K562 (cell line): ENCODE measurements at regions not wholly inside any gene's neighbourhood (a gene's known extent, or its start where the extent isn't known, plus 50 kb on each side); places are given as distances from the start of the nearest gene placed in this dataset.

Source experiments
- ATAC-seq: fragments of 200-7000 bp; cut with Tn5 transposase; 3 replicates; pipeline ENCODE4 v1.9.1; 2020; ENCODE audit warnings: moderate library complexity
- BruUV-seq: library from RNA; stranded (reverse); fragments of 400-500 nt; replicated peaks from 2 replicates; lab custom pipeline; 2021; lab: Mats Ljungman, UMichigan
- CTCF ChIA-PET: fragments of 300-600 bp; formaldehyde crosslinking; extraction: SDS; loops from one replicate; lab custom pipeline; 2021; ENCODE audit warnings: low intra/inter-chr PET ratio; lab: Yijun Ruan, JAX
- POLR2A ChIA-PET: fragments of 300-600, 350-650 bp; sonication (Branson Sonifier 250); formaldehyde crosslinking; extraction: SDS; loops from one replicate; lab custom pipeline; 2021; ENCODE audit warnings: antibody characterized with exemption, inconsistent platforms; lab: Yijun Ruan, JAX
- DNase-seq, 4 experiments: peaks; one replicate each; pipeline versions ENCODE4 v3.0.0 to v3.0.0-alpha.2; 2011 to 2018; ENCODE audit warnings: low spot score in 3 of 4, mixed read lengths in 3 of 4; ENCODE audit errors: extremely low read depth in 1 of 4
- FAIRE-seq: peaks from 2 replicates; lab custom pipeline; 2011; peaks lifted over from hg19 to GRCh38; lab: Jason Lieb, UNC
- H2AFZ ChIP-seq: 2 replicates; pipeline ENCODE4 v1.6.0; 2011; ENCODE audit warnings: low read depth, low read length, control low read depth, inconsistent platforms
- H3K27ac ChIP-seq: fragments of 200-600 bp; 3 replicates; pipeline ENCODE4 v1.8.0; 2011; ENCODE audit warnings: low read depth, mild to moderate bottlenecking, control low read depth, inconsistent platforms, low read length, moderate library complexity, mixed read lengths; ENCODE audit errors: extremely low read depth
- H3K27me3 ChIP-seq, 2 experiments: fragments of 300-600 bp in 1 of 2; 2 replicates in 1 of 2; 3 replicates in 1 of 2; pipeline versions ENCODE4 v1.6.0 to v1.8.0; 2011; ENCODE audit warnings: inconsistent platforms in 2 of 2, low read length in 2 of 2, mild to moderate bottlenecking in 1 of 2, mixed read lengths in 1 of 2, moderate library complexity in 1 of 2; ENCODE audit not compliant: control insufficient read depth in 2 of 2, insufficient read depth in 2 of 2
- H3K36me3 ChIP-seq: fragments of 300-600 bp; 3 replicates; pipeline ENCODE4 v1.8.0; 2011; ENCODE audit warnings: mild to moderate bottlenecking, low read length, inconsistent platforms; ENCODE audit not compliant: control insufficient read depth, insufficient read depth
- H3K4me1 ChIP-seq, 2 experiments: fragments of 200-600 bp in 1 of 2; replicated peaks in 1 of 2; 2 replicates in 1 of 2; 3 replicates in 1 of 2; pipeline versions ENCODE4 v1.5.1 to v1.8.0; 2011; ENCODE audit warnings: inconsistent platforms in 2 of 2, low read length in 2 of 2, mild to moderate bottlenecking in 1 of 2, mixed read lengths in 1 of 2, moderate library complexity in 1 of 2; ENCODE audit not compliant: control insufficient read depth in 2 of 2, insufficient read depth in 2 of 2
- H3K4me2 ChIP-seq: 2 replicates; pipeline ENCODE4 v1.6.1; 2011; ENCODE audit warnings: low read length, control low read depth, inconsistent platforms, mixed read lengths; ENCODE audit not compliant: insufficient read depth
- H3K4me3 ChIP-seq: fragments of 200-600 bp; sonication (generic), shearing (Covaris generic); 2 replicates; pipeline ENCODE4 v1.5.1; 2016; ENCODE audit warnings: control low read depth, inconsistent platforms
- H3K79me2 ChIP-seq: fragments of 200-600 bp; 3 replicates; pipeline ENCODE4 v1.8.0; 2011; ENCODE audit warnings: low read length, inconsistent platforms; ENCODE audit not compliant: control insufficient read depth, insufficient read depth
- H3K9ac ChIP-seq, 2 experiments: 2 replicates each; pipeline versions ENCODE4 v1.6.0 to v1.6.1; 2011; ENCODE audit warnings: low read depth in 2 of 2, low read length in 2 of 2, control low read depth in 1 of 2, inconsistent platforms in 1 of 2, mild to moderate bottlenecking in 1 of 2, mixed read lengths in 1 of 2; ENCODE audit not compliant: insufficient read depth in 1 of 2
- H3K9me1 ChIP-seq: one replicate; pipeline ENCODE4 v1.6.0; 2011; ENCODE audit warnings: inconsistent platforms, mild to moderate bottlenecking, low read length, moderate library complexity; ENCODE audit not compliant: control insufficient read depth, insufficient read depth
- H3K9me3 ChIP-seq: replicated peaks from 2 replicates; pipeline ENCODE4 v1.5.1; 2011; ENCODE audit warnings: low read depth, low read length, inconsistent platforms; ENCODE audit not compliant: control insufficient read depth, insufficient read depth
- H4K20me1 ChIP-seq: replicated peaks from 2 replicates; pipeline ENCODE4 v1.6.1; 2011; ENCODE audit warnings: low read length, inconsistent platforms, mixed read lengths; ENCODE audit not compliant: control insufficient read depth, insufficient read depth
- BRD9 ChIP-seq: fragments of 450-650 bp; IDR thresholded peaks from 2 replicates; pipeline ENCODE4 v1.6.1; 2018; ENCODE audit warnings: low read depth; ENCODE audit not compliant: partially characterized antibody
- DPF2 ChIP-seq: fragments of 450-650 bp; IDR thresholded peaks from 2 replicates; pipeline ENCODE4 v1.6.1; 2016
- HDAC8 ChIP-seq: fragments of 450-650 bp; IDR thresholded peaks from 2 replicates; pipeline ENCODE4 v1.6.1; 2016; ENCODE audit warnings: mild to moderate bottlenecking, missing genetic modification characterization, moderate library complexity, missing compliant biosample characterization
- ILF3 ChIP-seq: fragments of 450-650 bp; IDR thresholded peaks from 2 replicates; pipeline ENCODE4 v1.6.1; 2018; ENCODE audit warnings: antibody characterized with exemption, mild to moderate bottlenecking, moderate library complexity, borderline replicate concordance
- KLF1 ChIP-seq: fragments of 450-650 bp; IDR thresholded peaks from 2 replicates; pipeline ENCODE4 v1.6.1; 2016; ENCODE audit warnings: missing genetic modification characterization, missing compliant biosample characterization
- NCOA1 ChIP-seq: fragments of 450-650 bp; IDR thresholded peaks from 2 replicates; pipeline ENCODE4 v1.6.1; 2016; ENCODE audit warnings: low read depth
- PTRF ChIP-seq: fragments of 450-650 bp; IDR thresholded peaks from 2 replicates; pipeline ENCODE4 v1.6.1; 2016; ENCODE audit warnings: mild to moderate bottlenecking, missing genetic modification characterization, missing compliant biosample characterization
- XRCC3 ChIP-seq: fragments of 450-650 bp; IDR thresholded peaks from 2 replicates; pipeline ENCODE4 v1.6.1; 2017; ENCODE audit warnings: mild to moderate bottlenecking, moderate library complexity
- ZSCAN32 ChIP-seq: fragments of 450-650 bp; formaldehyde crosslinking; IDR thresholded peaks from 2 replicates; pipeline ENCODE4 v1.4.0; 2020; ENCODE audit warnings: mild to moderate bottlenecking, moderate library complexity
- in situ Hi-C: fragments of 300-500 bp; cut with MboI; formaldehyde crosslinking; loops from 4 replicates; pipeline ENCODE4 v1.15.0; 2018; ENCODE audit warnings: inconsistent platforms, mixed read lengths
- intact Hi-C: fragments of 100-400 bp; cut with micrococcal nuclease; formaldehyde crosslinking; loops from 2 replicates; pipeline ENCODE4 v1.14.2; 2022
- TF ChIP-seq, protein P1 (sequence below): sonication (generic); formaldehyde crosslinking; IDR thresholded peaks from 2 replicates; pipeline ENCODE4 v1.8.0; 2023; ENCODE audit warnings: missing genetic modification reagents, mild to moderate bottlenecking, borderline replicate concordance
- TF ChIP-seq, protein P2 (sequence below): fragments of 450-650 bp; formaldehyde crosslinking; conservative IDR thresholded peaks from 2 replicates; pipeline ENCODE4 v1.4.0; 2022; ENCODE audit warnings: mild to moderate bottlenecking, missing genetic modification characterization
- TF ChIP-seq, protein P3 (sequence below): fragments of 200-800 bp; sonication (Bioruptor generic); IDR thresholded peaks from 2 replicates; pipeline ENCODE4 v1.6.1; 2017; ENCODE audit warnings: missing genetic modification characterization, missing compliant biosample characterization
- TF ChIP-seq, protein P4 (sequence below): fragments of 450-650 bp; IDR thresholded peaks from 2 replicates; pipeline ENCODE4 v1.6.1; 2016; ENCODE audit warnings: antibody characterized with exemption

DNA sequence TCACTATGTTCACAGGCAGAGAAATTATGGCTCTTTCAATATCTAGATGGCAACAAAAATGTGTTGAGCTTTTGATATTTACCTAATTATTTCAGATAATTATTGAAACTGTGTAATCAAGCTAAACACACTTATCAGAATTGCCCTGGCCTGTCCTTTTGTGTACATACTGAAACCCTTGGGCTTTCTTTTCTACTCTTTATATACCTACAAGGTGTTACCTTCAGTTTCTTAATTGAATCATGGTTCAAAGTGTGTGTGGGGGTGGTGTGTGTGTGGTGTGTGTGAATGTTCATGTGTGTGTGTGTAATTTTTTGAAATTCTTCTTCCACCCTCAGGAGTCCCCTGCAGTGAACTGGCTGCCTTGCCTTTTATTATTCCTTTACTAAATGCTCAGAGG lies 506.8 kb upstream of the SOX9 start:
- Histone ChIP-seq H3K4me1 (no peaks in the 10 kb centered on the region), H3K4me2 (no peak overlapping the region), H3K9me3 (no peaks in the 10 kb centered on the region), H3K9me1 (no peaks in the 10 kb centered on the region), H2AFZ (no peak overlapping the region), H3K79me2 (no peaks in the 10 kb centered on the region), H3K36me3 (no peaks in the 10 kb centered on the region), H3K27ac (no peak overlapping the region), H3K27me3 (no peaks in the 10 kb centered on the region), H3K4me3 (no peak overlapping the region), H4K20me1 (no peaks in the 10 kb centered on the region), H3K9ac (no peak overlapping the region)
- ChIA-PET POLR2A (no interaction called here), CTCF (no interaction called here)
- no TSS peak for BruUV-seq
- DNase-seq = no peak
- FAIRE-seq = no peak
- intact Hi-C loops = no loop called here
- in situ Hi-C loops = no loop called here
- ATAC-seq = no peak
- TF ChIP-seq XRCC3 = no peak
- TF ChIP-seq KLF1 (tag) = no peak
- no peak for TF ChIP-seq PTRF (tag)
- TF ChIP-seq, protein P1, sequence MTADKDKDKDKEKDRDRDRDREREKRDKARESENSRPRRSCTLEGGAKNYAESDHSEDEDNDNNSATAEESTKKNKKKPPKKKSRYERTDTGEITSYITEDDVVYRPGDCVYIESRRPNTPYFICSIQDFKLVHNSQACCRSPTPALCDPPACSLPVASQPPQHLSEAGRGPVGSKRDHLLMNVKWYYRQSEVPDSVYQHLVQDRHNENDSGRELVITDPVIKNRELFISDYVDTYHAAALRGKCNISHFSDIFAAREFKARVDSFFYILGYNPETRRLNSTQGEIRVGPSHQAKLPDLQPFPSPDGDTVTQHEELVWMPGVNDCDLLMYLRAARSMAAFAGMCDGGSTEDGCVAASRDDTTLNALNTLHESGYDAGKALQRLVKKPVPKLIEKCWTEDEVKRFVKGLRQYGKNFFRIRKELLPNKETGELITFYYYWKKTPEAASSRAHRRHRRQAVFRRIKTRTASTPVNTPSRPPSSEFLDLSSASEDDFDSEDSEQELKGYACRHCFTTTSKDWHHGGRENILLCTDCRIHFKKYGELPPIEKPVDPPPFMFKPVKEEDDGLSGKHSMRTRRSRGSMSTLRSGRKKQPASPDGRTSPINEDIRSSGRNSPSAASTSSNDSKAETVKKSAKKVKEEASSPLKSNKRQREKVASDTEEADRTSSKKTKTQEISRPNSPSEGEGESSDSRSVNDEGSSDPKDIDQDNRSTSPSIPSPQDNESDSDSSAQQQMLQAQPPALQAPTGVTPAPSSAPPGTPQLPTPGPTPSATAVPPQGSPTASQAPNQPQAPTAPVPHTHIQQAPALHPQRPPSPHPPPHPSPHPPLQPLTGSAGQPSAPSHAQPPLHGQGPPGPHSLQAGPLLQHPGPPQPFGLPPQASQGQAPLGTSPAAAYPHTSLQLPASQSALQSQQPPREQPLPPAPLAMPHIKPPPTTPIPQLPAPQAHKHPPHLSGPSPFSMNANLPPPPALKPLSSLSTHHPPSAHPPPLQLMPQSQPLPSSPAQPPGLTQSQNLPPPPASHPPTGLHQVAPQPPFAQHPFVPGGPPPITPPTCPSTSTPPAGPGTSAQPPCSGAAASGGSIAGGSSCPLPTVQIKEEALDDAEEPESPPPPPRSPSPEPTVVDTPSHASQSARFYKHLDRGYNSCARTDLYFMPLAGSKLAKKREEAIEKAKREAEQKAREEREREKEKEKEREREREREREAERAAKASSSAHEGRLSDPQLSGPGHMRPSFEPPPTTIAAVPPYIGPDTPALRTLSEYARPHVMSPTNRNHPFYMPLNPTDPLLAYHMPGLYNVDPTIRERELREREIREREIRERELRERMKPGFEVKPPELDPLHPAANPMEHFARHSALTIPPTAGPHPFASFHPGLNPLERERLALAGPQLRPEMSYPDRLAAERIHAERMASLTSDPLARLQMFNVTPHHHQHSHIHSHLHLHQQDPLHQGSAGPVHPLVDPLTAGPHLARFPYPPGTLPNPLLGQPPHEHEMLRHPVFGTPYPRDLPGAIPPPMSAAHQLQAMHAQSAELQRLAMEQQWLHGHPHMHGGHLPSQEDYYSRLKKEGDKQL (CRISPR knock-in tag) = no peak
- TF ChIP-seq DPF2 = no peak
- no peak for TF ChIP-seq BRD9
- no peak for TF ChIP-seq ZSCAN32 (CRISPR knock-in tag)
- TF ChIP-seq, protein P2, sequence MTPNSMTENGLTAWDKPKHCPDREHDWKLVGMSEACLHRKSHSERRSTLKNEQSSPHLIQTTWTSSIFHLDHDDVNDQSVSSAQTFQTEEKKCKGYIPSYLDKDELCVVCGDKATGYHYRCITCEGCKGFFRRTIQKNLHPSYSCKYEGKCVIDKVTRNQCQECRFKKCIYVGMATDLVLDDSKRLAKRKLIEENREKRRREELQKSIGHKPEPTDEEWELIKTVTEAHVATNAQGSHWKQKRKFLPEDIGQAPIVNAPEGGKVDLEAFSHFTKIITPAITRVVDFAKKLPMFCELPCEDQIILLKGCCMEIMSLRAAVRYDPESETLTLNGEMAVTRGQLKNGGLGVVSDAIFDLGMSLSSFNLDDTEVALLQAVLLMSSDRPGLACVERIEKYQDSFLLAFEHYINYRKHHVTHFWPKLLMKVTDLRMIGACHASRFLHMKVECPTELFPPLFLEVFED (CRISPR knock-in tag) = no peak
- no peak for TF ChIP-seq NCOA1
- TF ChIP-seq, protein P3, sequence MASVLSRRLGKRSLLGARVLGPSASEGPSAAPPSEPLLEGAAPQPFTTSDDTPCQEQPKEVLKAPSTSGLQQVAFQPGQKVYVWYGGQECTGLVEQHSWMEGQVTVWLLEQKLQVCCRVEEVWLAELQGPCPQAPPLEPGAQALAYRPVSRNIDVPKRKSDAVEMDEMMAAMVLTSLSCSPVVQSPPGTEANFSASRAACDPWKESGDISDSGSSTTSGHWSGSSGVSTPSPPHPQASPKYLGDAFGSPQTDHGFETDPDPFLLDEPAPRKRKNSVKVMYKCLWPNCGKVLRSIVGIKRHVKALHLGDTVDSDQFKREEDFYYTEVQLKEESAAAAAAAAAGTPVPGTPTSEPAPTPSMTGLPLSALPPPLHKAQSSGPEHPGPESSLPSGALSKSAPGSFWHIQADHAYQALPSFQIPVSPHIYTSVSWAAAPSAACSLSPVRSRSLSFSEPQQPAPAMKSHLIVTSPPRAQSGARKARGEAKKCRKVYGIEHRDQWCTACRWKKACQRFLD (CRISPR knock-in tag) = no peak
- no peak for TF ChIP-seq ILF3
- TF ChIP-seq, protein P4, sequence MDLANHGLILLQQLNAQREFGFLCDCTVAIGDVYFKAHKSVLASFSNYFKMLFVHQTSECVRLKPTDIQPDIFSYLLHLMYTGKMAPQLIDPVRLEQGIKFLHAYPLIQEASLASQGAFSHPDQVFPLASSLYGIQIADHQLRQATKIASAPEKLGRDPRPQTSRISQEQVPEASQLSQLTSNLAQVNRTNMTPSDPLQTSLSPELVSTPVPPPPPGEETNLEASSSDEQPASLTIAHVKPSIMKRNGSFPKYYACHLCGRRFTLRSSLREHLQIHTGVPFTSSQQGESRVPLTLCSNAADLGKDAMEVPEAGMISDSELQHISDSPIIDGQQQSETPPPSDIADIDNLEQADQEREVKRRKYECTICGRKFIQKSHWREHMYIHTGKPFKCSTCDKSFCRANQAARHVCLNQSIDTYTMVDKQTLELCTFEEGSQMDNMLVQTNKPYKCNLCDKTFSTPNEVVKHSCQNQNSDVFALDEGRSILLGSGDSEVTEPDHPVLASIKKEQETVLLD = no peak
- TF ChIP-seq HDAC8 (tag) = no peak
